LNCaP clone FGC (cell line): ENCODE measurements at regions not wholly inside any gene's neighbourhood (a gene's known extent, or its start where the extent isn't known, plus 50 kb on each side); places are given as distances from the start of the nearest gene placed in this dataset.

Experiments
- DNase-seq: peaks from one replicate; pipeline ENCODE4 v3.0.0-alpha.2; 2011; ENCODE audit warnings: low read depth
- H3K4me3 ChIP-seq: 2 replicates; pipeline ENCODE4 v1.5.1; 2011; ENCODE audit warnings: mild to moderate bottlenecking, low read depth, low read length, control low read depth
- TF ChIP-seq, protein P1 (sequence below): IDR thresholded peaks from 2 replicates; pipeline ENCODE4 v1.5.1; 2012; ENCODE audit warnings: mild to moderate bottlenecking; ENCODE audit not compliant: control insufficient read depth, insufficient read depth; ENCODE audit errors: extremely low read depth

DNA sequence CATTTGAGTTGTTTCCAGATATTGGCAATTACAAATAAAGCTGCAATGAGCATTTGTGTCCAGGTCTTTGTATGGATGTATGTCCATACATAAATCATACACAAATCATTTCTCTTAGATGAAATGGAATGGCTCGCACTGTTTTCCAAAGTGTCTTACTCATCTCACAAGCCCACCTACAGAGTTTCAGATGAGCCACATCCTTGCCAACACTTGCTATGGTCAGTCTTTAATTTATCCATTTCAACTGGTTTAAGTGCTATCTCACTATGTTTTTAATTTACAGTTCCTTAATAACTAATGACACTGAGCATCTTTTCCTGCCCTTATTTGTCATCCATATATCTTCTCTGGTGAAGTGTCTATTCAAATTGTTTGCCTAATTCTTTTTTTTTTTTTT is 132.9 kb upstream of the DIO3 start:
- TF ChIP-seq, protein P1, sequence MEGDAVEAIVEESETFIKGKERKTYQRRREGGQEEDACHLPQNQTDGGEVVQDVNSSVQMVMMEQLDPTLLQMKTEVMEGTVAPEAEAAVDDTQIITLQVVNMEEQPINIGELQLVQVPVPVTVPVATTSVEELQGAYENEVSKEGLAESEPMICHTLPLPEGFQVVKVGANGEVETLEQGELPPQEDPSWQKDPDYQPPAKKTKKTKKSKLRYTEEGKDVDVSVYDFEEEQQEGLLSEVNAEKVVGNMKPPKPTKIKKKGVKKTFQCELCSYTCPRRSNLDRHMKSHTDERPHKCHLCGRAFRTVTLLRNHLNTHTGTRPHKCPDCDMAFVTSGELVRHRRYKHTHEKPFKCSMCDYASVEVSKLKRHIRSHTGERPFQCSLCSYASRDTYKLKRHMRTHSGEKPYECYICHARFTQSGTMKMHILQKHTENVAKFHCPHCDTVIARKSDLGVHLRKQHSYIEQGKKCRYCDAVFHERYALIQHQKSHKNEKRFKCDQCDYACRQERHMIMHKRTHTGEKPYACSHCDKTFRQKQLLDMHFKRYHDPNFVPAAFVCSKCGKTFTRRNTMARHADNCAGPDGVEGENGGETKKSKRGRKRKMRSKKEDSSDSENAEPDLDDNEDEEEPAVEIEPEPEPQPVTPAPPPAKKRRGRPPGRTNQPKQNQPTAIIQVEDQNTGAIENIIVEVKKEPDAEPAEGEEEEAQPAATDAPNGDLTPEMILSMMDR = no peak
- no peak for DNase-seq
- no peak overlapping the region for H3K4me3 ChIP-seq

GRCh38 chr14:101435546-101435945 is 125.7 kb upstream of the DIO3 start:
- no peak for DNase-seq
- TF ChIP-seq, protein P1 = no peak
- H3K4me3 ChIP-seq = no peak overlapping the region

DNA sequence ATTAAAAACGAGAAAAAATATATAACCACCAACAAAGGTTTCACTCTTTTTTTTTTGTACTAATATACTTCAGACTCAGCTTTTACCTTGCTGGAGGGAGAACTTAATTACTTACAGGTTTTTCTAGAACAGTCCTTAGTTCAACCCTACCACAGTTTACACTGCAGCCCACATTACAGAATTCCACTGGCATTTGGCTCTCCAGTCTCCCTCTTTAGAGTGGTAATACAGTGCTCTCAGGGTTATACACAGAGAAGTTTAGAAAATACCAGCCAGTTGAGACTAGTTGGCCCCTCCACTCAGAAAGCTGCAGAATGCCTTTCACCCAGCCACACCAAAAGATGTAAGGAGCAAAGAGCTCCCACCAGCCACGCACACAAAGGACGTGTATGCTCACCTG is 122.3 kb upstream of the DIO3 start:
- TF ChIP-seq, protein P1 = no peak
- no peak overlapping the region for H3K4me3 ChIP-seq
- DNase-seq = no peak

DNA sequence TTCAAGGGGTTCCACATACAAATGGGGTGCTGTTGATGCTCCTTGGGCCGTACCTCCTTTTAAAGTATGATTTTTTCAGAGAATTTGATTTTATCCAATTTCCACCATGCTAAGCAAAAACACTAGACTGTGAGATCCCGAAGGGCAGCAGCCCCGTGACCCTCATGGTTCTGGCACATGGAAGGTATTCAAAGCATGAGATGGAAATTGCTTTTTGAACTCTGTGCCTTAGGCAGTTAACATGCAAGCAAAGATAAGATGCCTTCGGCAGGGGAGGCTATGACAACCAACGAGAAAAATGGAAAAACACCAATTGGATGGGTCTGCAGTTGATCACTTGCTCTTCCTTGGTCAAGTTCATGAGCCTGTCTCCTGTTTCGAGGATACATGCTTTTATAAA is 120.8 kb upstream of the DIO3 start:
- no peak overlapping the region for H3K4me3 ChIP-seq
- no peak for DNase-seq
- TF ChIP-seq, protein P1 = no peak

GRCh38 chr14:101441710-101442109 is 119.6 kb upstream of the DIO3 start:
- TF ChIP-seq, protein P1 = no peak
- no peak overlapping the region for H3K4me3 ChIP-seq
- DNase-seq = no peak

DNA sequence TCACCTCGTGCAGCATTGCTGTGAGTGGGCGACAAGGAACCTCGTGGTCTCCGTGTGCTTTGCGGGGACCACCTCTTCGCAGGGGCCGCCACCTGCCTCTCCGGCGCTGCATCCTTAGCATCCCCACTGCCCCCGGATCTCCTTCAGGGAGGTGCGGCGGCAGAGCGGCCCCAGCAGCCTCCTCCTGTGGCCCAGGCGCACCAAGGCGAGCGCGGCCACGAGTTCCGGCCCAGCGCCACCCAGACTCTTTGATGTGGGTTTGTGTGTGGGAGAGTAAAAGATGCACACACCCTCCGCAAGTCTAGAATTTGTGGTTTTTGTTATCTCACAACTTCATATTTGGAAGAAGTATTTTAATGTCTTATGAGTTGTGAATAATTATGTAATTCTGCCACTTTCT is 118.8 kb upstream of the DIO3 start:
- H3K4me3 ChIP-seq = no peak overlapping the region
- TF ChIP-seq, protein P1 = no peak
- DNase-seq = no peak

GRCh38 chr14:101444116-101444515 is 117.2 kb upstream of the DIO3 start:
- no peak for DNase-seq
- TF ChIP-seq, protein P1 = no peak
- no peak overlapping the region for H3K4me3 ChIP-seq
